Fibroblast of peridontal ligament (primary cell): ENCODE measurements at regions not wholly inside any gene's neighbourhood (a gene's known extent, or its start where the extent isn't known, plus 50 kb on each side); places are given as distances from the start of the nearest gene placed in this dataset.
A peak's percentile ranks its signal among the peaks of the same experiment; 100 is the strongest.

ENCODE experiments used
- DNase-seq: peaks from one replicate; pipeline ENCODE4 v3.0.0-alpha.2; 2010; ENCODE audit errors: extremely low read depth

- DNase-seq: no peak
These were observed 83.6 kb upstream of the BNC2 start for GRCh38 chr9:16954040-16954439.

DNA sequence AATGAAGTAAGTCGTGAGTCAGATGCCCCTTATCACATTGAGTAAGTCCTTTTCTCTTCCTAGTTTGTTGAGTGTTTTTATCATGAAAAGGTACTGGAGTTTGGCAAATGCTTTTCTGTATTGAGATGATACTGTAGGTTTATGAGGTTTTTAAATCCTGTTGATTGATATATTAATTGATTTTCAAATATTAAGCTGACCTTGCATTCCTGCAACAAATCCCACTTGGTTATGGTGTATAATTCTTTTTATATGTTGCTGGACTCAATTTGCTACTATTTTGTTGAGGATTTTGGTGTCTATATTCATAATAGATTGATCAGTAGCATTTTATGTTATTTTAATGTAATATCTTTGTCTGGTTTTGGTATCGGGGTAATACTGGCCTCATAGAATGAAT lies 81.0 kb upstream of the BNC2 start:
- DNase-seq: no peak

DNA sequence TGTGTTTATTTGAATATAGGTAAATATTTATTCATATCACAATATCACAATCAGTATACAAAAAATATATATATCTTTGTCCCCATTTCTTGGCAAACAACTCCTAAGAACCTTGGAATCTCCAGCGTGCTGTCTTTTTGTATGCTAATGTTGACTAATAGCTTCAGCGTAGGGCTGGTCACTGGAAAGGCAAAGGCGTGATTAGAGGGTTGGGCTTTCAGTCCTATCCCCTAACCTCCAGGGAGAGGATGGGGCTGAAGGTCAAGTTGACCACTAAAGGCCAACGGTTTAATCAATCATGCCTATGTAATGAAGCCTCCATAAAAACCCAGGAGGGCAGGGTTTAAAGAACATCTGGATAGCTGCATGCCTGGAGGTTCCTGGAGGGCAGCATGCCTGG lies 79.6 kb upstream of the BNC2 start:
- no peak for DNase-seq

DNA sequence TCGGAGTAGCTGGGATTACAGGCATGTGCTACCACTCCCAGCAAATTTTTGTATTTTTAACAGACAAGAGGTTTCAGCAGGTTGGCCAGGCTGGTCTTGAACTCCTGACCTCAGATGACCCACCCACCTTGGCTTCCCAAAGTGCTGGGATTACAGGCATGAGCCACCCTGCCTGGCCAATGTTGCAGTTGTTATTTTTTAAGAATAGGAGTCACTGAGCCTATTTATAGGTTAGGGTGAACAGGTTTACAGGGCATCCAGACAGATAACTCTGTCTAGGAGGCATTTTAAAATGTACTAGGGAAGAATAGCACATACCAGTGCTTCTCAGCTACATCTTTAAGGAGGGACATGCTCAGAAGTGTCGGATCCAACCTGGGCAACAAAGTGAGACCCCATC lies 60.1 kb upstream of the BNC2 start:
- no peak for DNase-seq

- no peak for DNase-seq
These were observed 57.9 kb upstream of the BNC2 start for GRCh38 chr9:16928179-16928945.

GRCh38 chr9:16925426-16925825 lies 55.0 kb upstream of the BNC2 start:
- DNase-seq: peak; percentile 55

GRCh38 chr9:16924311-16924915 lies 53.9 kb upstream of the BNC2 start:
- DNase-seq: no peak

GRCh38 chr9:16921855-16922254 lies 51.4 kb upstream of the BNC2 start:
- DNase-seq: peak; percentile 18
